ENCODE measurements at regions not wholly inside any gene's neighbourhood (a gene's known extent, or its start where the extent isn't known, plus 50 kb on each side); places are given as distances from the start of the nearest gene placed in this dataset.

GRCh38 chr13:37277435-37278144 is 172.1 kb upstream of the CSNK1A1L start:
- TF ChIP-seq CTCF (IDR thresholded peaks at IDR 0.05; ENCODE audit: low read depth, low read length) = no peak
- TF ChIP-seq POLR2A (IDR thresholded peaks at IDR 0.05; ENCODE audit: extremely low read depth, insufficient read length) = no peak
- no peak for TF ChIP-seq MYC (IDR thresholded peaks at IDR 0.05; ENCODE audit: low read depth, low read length)
- no peak for TF ChIP-seq MAX (IDR thresholded peaks at IDR 0.05; ENCODE audit: low read depth, low read length)

Data from NB4 (cell line).